Neural cell (in vitro differentiated cells): ENCODE measurements at regions not wholly inside any gene's neighbourhood (a gene's known extent, or its start where the extent isn't known, plus 50 kb on each side); places are given as distances from the start of the nearest gene placed in this dataset.
"Not testable (repeated sequence)": the region's sequence is repeated elsewhere in the genome, so short reads cannot be mapped to it uniquely, and the experiment has no call there.

ENCODE experiments used
- H2AFZ ChIP-seq: fragments of 200-600, 300-800 bp; sonication (generic), shearing (Covaris generic); 2 replicates; pipeline ENCODE4 v1.6.0; 2014; ENCODE audit warnings: low read depth, mild to moderate bottlenecking, antibody characterized with exemption, low read length, moderate library complexity
- H3F3A ChIP-seq: fragments of 200-600 bp; shearing (Covaris generic); 2 replicates; pipeline ENCODE4 v1.6.1; 2016; ENCODE audit warnings: mild to moderate bottlenecking, moderate library complexity, mixed read lengths, antibody characterized with exemption, low read length; ENCODE audit not compliant: insufficient read depth, poor library complexity, severe bottlenecking
- H3K27ac ChIP-seq: fragments of 200-600, 300-800 bp; sonication (generic), shearing (Covaris generic); 2 replicates; pipeline ENCODE4 v1.5.1; 2014; ENCODE audit warnings: mild to moderate bottlenecking, low read length, moderate library complexity
- H3K27me3 ChIP-seq: fragments of 300-800, 200-600 bp; sonication (generic), shearing (Covaris generic); 2 replicates; pipeline ENCODE4 v1.6.0; 2014; ENCODE audit warnings: mild to moderate bottlenecking, low read depth, low read length, moderate library complexity; ENCODE audit not compliant: insufficient read depth
- H3K36me3 ChIP-seq: fragments of 300-800, 200-600 bp; sonication (generic), shearing (Covaris generic); 2 replicates; pipeline ENCODE4 v1.5.1; 2014; ENCODE audit warnings: mild to moderate bottlenecking, antibody characterized with exemption, low read length, moderate library complexity; ENCODE audit not compliant: insufficient read depth
- H3K4me2 ChIP-seq: fragments of 300-800, 200-600 bp; sonication (generic), shearing (Covaris generic); 2 replicates; pipeline ENCODE4 v1.6.0; 2014; ENCODE audit warnings: mild to moderate bottlenecking, low read length
- H3K4me3 ChIP-seq: fragments of 300-800, 200-600 bp; sonication (generic), shearing (Covaris generic); 2 replicates; pipeline ENCODE4 v1.5.1; 2014; ENCODE audit warnings: mild to moderate bottlenecking, low read length, moderate library complexity
- H3K79me2 ChIP-seq: fragments of 200-600 bp; shearing (Covaris generic); replicated peaks from 2 replicates; pipeline ENCODE4 v1.6.0; 2014; ENCODE audit warnings: mild to moderate bottlenecking, low read length, moderate library complexity; ENCODE audit not compliant: insufficient read depth
- H3K9ac ChIP-seq: fragments of 300-800, 200-600 bp; sonication (generic), shearing (Covaris generic); 2 replicates; pipeline ENCODE4 v1.6.1; 2016; ENCODE audit warnings: mild to moderate bottlenecking, low read length, mixed read lengths
- H3K9me2 ChIP-seq: fragments of 200-600 bp; shearing (Covaris generic); 2 replicates; pipeline ENCODE4 v1.6.1; 2016; ENCODE audit warnings: mild to moderate bottlenecking, low read length, mixed read lengths; ENCODE audit not compliant: insufficient read depth
- H3K9me3 ChIP-seq: fragments of 200-600, 300-800 bp; sonication (generic), shearing (Covaris generic); 2 replicates; pipeline ENCODE4 v1.6.1; 2016; ENCODE audit warnings: mild to moderate bottlenecking, mixed run types, low read length, moderate library complexity, mixed read lengths
- H4K20me1 ChIP-seq: fragments of 200-600 bp; shearing (Covaris generic); 2 replicates; pipeline ENCODE4 v1.6.1; 2016; ENCODE audit warnings: mild to moderate bottlenecking, mixed run types; ENCODE audit not compliant: insufficient read depth
- EZH2 ChIP-seq: fragments of 200-600, 300-800 bp; shearing (Covaris generic), sonication (generic); IDR thresholded peaks from 2 replicates; pipeline ENCODE4 v1.6.1; 2014; ENCODE audit warnings: antibody characterized with exemption, low read length, borderline replicate concordance, mild to moderate bottlenecking; ENCODE audit not compliant: insufficient read depth, poor library complexity, severe bottlenecking
- MXI1 ChIP-seq: fragments of 450-650 bp; conservative IDR thresholded peaks from 2 replicates; pipeline ENCODE4 v1.6.1; 2014; ENCODE audit warnings: antibody characterized with exemption, mild to moderate bottlenecking; ENCODE audit not compliant: poor library complexity, severe bottlenecking
- POLR2AphosphoS5 ChIP-seq: IDR thresholded peaks from 2 replicates; pipeline ENCODE4 v1.6.1; 2012
- RAD21 ChIP-seq: fragments of 450-650 bp; conservative IDR thresholded peaks from 2 replicates; pipeline ENCODE4 v1.6.1; 2014; ENCODE audit warnings: antibody characterized with exemption, mild to moderate bottlenecking, moderate library complexity
- SMC3 ChIP-seq: fragments of 450-650 bp; conservative IDR thresholded peaks from 2 replicates; pipeline ENCODE4 v1.6.1; 2014; ENCODE audit warnings: antibody characterized with exemption, mild to moderate bottlenecking, moderate library complexity; ENCODE audit not compliant: poor library complexity
- TAF1 ChIP-seq: IDR thresholded peaks from 2 replicates; pipeline ENCODE4 v1.6.1; 2012; ENCODE audit warnings: low read depth
- TF ChIP-seq, protein P1 (sequence below): IDR thresholded peaks from 2 replicates; pipeline ENCODE4 v1.6.1; 2012; ENCODE audit warnings: borderline replicate concordance
- TF ChIP-seq, protein P2 (sequence below): fragments of 450-650 bp; IDR thresholded peaks from 2 replicates; pipeline ENCODE4 v1.5.1; 2014; ENCODE audit warnings: antibody characterized with exemption, mild to moderate bottlenecking, moderate library complexity; ENCODE audit not compliant: poor library complexity, severe bottlenecking

GRCh38 chr5:113703266-113703665 is 189.8 kb downstream of the YTHDC2 start:
- Histone ChIP-seq H3K27ac (no peak overlapping the region), H4K20me1 (no peaks in the 10 kb centered on the region), H2AFZ (no peak overlapping the region), H3K4me2 (no peak overlapping the region), H3K27me3 (no peaks in the 10 kb centered on the region), H3K9ac (no peak overlapping the region), H3K9me3 (peaks cover 7% of the 10 kb centered on the region), H3K9me2 (no peaks in the 10 kb centered on the region), H3K36me3 (no peaks in the 10 kb centered on the region), H3K79me2 (no peaks in the 10 kb centered on the region), H3K4me3 (no peak overlapping the region), H3F3A (no peaks in the 10 kb centered on the region)
- no peak for TF ChIP-seq MXI1

- no peak overlapping the region for H3K4me3 ChIP-seq
- no peak overlapping the region for H3K9ac ChIP-seq
- H4K20me1 ChIP-seq, result no peaks in the 10 kb centered on the region
- no peaks in the 10 kb centered on the region for H3K9me2 ChIP-seq
- peaks cover 7% of the 10 kb centered on the region for H3K9me3 ChIP-seq
- no peaks in the 10 kb centered on the region for H3K79me2 ChIP-seq
- H3K27ac ChIP-seq, result no peak overlapping the region
- TF ChIP-seq RAD21 (no peak), POLR2AphosphoS5 (no peak), TAF1 (no peak), MXI1 (no peak)
- TF ChIP-seq, protein P1, sequence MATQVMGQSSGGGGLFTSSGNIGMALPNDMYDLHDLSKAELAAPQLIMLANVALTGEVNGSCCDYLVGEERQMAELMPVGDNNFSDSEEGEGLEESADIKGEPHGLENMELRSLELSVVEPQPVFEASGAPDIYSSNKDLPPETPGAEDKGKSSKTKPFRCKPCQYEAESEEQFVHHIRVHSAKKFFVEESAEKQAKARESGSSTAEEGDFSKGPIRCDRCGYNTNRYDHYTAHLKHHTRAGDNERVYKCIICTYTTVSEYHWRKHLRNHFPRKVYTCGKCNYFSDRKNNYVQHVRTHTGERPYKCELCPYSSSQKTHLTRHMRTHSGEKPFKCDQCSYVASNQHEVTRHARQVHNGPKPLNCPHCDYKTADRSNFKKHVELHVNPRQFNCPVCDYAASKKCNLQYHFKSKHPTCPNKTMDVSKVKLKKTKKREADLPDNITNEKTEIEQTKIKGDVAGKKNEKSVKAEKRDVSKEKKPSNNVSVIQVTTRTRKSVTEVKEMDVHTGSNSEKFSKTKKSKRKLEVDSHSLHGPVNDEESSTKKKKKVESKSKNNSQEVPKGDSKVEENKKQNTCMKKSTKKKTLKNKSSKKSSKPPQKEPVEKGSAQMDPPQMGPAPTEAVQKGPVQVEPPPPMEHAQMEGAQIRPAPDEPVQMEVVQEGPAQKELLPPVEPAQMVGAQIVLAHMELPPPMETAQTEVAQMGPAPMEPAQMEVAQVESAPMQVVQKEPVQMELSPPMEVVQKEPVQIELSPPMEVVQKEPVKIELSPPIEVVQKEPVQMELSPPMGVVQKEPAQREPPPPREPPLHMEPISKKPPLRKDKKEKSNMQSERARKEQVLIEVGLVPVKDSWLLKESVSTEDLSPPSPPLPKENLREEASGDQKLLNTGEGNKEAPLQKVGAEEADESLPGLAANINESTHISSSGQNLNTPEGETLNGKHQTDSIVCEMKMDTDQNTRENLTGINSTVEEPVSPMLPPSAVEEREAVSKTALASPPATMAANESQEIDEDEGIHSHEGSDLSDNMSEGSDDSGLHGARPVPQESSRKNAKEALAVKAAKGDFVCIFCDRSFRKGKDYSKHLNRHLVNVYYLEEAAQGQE, result no peak
- TF ChIP-seq, protein P2, sequence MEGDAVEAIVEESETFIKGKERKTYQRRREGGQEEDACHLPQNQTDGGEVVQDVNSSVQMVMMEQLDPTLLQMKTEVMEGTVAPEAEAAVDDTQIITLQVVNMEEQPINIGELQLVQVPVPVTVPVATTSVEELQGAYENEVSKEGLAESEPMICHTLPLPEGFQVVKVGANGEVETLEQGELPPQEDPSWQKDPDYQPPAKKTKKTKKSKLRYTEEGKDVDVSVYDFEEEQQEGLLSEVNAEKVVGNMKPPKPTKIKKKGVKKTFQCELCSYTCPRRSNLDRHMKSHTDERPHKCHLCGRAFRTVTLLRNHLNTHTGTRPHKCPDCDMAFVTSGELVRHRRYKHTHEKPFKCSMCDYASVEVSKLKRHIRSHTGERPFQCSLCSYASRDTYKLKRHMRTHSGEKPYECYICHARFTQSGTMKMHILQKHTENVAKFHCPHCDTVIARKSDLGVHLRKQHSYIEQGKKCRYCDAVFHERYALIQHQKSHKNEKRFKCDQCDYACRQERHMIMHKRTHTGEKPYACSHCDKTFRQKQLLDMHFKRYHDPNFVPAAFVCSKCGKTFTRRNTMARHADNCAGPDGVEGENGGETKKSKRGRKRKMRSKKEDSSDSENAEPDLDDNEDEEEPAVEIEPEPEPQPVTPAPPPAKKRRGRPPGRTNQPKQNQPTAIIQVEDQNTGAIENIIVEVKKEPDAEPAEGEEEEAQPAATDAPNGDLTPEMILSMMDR, result no peak
- no peaks in the 10 kb centered on the region for H3K36me3 ChIP-seq
- no peak overlapping the region for H3K4me2 ChIP-seq
- no peaks in the 10 kb centered on the region for H3F3A ChIP-seq
- no peaks in the 10 kb centered on the region for H3K27me3 ChIP-seq
- no peak overlapping the region for H2AFZ ChIP-seq
Observed at GRCh38 chr5:113705657-113706056, 192.2 kb downstream of the YTHDC2 start.

DNA sequence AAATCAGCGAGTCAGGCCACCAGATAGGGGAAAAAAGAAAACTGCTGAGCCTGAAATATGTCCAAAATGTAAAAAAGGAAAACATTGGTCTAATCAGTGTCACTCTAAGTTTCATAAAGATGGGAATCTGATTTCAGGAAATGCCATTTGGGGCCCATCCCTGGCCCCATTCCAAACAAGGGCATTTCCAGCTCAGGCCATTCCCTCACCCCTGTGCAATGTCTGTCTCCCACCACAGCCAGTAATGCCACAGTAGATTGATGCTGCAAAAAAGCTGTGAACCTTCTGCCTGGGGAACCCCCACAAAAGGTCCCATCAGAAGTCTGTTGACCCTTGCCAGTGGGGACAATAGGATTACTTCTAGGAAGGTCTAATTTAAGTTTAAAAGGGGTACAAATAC is 199.6 kb downstream of the YTHDC2 start:
- H3K4me3 ChIP-seq, result no peak overlapping the region
- no peak for TF ChIP-seq POLR2AphosphoS5
- no peak for TF ChIP-seq RAD21
- TF ChIP-seq TAF1, result no peak
- TF ChIP-seq SMC3, result no peak
- TF ChIP-seq, protein P2, result no peak
- no peak for TF ChIP-seq EZH2
- no peak overlapping the region for H3K4me2 ChIP-seq
- no peaks in the 10 kb centered on the region for H3K36me3 ChIP-seq
- no peaks in the 10 kb centered on the region for H3K9me2 ChIP-seq
- no peak overlapping the region for H3K27ac ChIP-seq
- no peaks in the 10 kb centered on the region for H4K20me1 ChIP-seq
- H3K9me3 ChIP-seq, result no peaks in the 10 kb centered on the region
- no peaks in the 10 kb centered on the region for H3F3A ChIP-seq
- no peak overlapping the region for H3K9ac ChIP-seq
- H2AFZ ChIP-seq, result no peak overlapping the region
- H3K79me2 ChIP-seq, result no peaks in the 10 kb centered on the region
- no peaks in the 10 kb centered on the region for H3K27me3 ChIP-seq

GRCh38 chr5:113715921-113716320 is 202.4 kb downstream of the YTHDC2 start:
- not testable (repeated sequence) for H3F3A ChIP-seq, H3K4me2 ChIP-seq, H3K36me3 ChIP-seq, H3K27ac ChIP-seq, H3K9me2 ChIP-seq, H3K27me3 ChIP-seq, H4K20me1 ChIP-seq, H3K9me3 ChIP-seq, H3K4me3 ChIP-seq, H3K79me2 ChIP-seq, H2AFZ ChIP-seq, H3K9ac ChIP-seq
